ENCODE measurements at regions not wholly inside any gene's neighbourhood (a gene's known extent, or its start where the extent isn't known, plus 50 kb on each side); places are given as distances from the start of the nearest gene placed in this dataset.
A peak's percentile ranks its signal among the peaks of the same experiment; 100 is the strongest.

GRCh38 chr7:156219307-156220077 is 407.2 kb upstream of the SHH start:
- ATAC-seq, result no peak

- ATAC-seq, result no peak
Measured at GRCh38 chr7:156218544-156219306, 406.5 kb upstream of the SHH start.

DNA sequence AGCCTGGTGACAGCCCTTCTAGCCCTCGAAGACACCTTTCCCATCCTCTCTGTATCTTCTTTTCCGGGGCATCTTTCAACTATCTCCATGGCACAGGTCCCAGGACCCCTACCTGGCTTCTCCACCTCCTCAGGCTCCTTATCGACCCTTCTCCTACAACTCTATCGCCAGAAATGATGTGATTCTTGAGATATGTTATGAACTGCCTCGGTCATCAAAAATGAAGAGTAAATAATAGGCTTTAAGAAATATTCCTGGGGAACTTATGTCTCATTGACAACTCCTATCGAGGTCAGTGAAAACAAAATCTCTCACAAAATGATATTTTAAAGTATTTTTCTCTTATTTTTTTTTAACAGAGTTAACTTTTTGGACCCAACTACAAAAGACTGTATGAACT is 405.5 kb upstream of the SHH start:
- ATAC-seq, result no peak

DNA sequence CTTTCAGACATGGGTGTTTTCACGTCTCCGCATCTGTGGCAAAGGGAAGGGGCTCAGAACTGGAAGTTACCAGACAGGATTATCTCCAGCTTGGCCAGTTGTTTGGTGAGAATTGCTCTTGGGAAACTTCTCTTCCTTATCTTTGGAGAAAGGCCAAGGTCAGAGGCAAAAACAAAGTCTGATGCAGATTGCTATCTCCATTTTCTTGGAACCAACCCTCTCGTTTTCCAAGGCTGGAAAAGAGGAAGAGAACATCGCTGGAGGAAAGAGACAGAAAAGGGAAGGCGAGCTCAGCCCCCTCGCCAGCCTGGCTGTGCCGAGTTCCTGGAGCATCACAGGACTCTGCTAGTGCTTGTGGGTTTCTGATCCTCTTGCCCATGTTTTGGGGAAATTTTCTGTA is 396.8 kb upstream of the SHH start:
- ATAC-seq, result no peak

- ATAC-seq, result no peak
Measured at GRCh38 chr7:156207306-156207705, 395.0 kb upstream of the SHH start.

GRCh38 chr7:156206174-156206573 is 393.9 kb upstream of the SHH start:
- ATAC-seq, result no peak

GRCh38 chr7:156204820-156205219 is 392.6 kb upstream of the SHH start:
- ATAC-seq, result no peak

DNA sequence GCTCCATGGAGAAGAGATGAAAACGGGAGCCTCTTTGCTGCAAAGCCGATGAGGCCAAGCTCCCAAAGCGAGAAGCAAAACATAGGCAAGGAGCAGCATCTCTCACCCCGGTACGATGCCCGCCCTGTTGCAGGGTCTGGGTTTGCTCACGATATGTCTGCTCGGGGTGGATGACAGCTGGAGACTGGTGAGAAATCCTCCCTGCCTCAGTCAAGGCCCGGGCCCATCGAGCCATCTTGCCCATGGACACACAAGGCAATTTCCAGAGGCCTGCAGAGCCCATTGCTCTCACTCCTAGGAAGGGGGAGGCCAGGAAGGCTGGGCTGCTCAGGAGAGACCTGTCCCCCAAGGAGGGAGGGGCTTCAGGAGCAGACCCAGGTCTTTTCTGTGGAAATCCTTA is 391.7 kb upstream of the SHH start:
- no peak for ATAC-seq

GRCh38 chr7:156198277-156198676 is 386.0 kb upstream of the SHH start:
- ATAC-seq, result peak; percentile 32

- ATAC-seq, result no peak
Measured at GRCh38 chr7:156196649-156197048, 384.4 kb upstream of the SHH start.

GRCh38 chr7:156195276-156195675 is 383.0 kb upstream of the SHH start:
- no peak for ATAC-seq

- no peak for ATAC-seq
Measured at GRCh38 chr7:156194813-156195212, 382.6 kb upstream of the SHH start.

GRCh38 chr7:156192921-156193320 is 380.7 kb upstream of the SHH start:
- no peak for ATAC-seq

GRCh38 chr7:156191090-156191489 is 378.8 kb upstream of the SHH start:
- ATAC-seq, result no peak

GRCh38 chr7:156185076-156185475 is 372.8 kb upstream of the SHH start:
- no peak for ATAC-seq

DNA sequence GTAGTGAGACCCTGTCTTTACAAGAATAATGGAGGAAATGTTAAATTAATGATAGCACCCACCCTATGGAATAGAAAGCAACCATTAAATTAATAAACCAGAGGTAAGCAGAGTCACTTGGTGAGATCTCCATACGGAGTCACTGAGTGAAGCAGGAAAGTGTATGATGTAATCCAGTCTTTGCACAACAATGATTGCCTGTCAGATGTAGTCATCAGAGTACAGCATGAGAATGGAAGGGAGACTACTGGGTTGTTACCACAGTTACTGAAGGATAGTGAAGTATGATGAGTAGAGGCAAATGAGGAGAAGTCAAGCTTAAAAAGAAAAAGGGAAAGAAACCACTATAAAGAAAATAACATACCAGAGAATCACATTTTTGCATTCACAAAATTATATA is 371.9 kb upstream of the SHH start:
- peak; percentile 37 for ATAC-seq

GRCh38 chr7:156180451-156181229 is 368.4 kb upstream of the SHH start:
- ATAC-seq, result no peak

DNA sequence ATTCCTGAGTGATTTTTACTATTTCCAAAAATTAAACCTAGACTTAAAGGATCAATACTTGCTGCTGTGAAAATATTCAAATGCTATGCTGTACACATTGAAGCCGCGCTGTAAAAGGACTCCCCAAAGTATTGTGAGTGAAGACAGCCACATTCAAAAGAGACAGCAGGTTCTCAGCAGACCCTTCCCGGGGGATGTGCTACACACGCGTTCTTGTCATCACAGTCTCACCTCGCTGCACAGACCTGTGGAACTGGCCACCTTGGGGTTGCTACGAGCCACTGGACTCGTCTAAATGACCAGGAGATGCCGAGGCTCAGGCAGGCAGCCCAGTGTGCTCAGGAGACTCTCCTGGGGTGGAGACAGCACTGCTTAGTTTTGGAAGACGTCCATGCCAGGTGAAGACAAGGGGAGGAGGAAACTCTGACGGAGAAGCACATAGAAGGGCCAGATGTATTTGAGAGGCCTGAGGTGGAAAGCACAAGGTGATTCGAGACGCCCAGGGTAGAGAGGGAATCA is 367.7 kb upstream of the SHH start:
- ATAC-seq, result no peak

- no peak for ATAC-seq
Measured at GRCh38 chr7:156178857-156179256, 366.6 kb upstream of the SHH start.

DNA sequence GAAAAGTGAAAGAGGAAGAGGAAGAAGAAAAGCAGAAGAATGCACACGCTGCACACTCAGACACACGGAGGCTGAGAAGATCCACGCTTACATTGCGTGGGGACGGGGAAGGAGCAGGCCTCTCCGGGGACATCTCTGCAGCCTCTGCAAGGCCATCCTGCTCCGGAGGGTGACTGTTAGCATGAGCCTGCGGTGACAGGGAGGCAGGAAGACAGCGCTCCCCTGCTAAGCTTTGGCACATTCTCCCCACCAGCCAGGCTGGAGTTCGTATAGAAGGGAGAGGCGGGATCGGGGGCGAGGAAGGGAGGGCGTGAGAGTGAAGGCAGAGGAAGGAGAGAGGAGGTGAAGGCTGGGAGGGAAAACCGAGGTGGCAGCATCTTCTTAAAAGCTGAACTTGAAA is 366.0 kb upstream of the SHH start:
- ATAC-seq, result no peak

- no peak for ATAC-seq
Measured at GRCh38 chr7:156177422-156178055, 365.3 kb upstream of the SHH start.

- ATAC-seq, result no peak
Measured at GRCh38 chr7:156176039-156176438, 363.8 kb upstream of the SHH start.

- no peak for ATAC-seq
Measured at GRCh38 chr7:156175003-156175402, 362.7 kb upstream of the SHH start.

Data from esophagus mucosa (tissue), 1 donor.